Mesenchymal stem cell (in vitro differentiated cells and primary cell): ENCODE measurements at regions not wholly inside any gene's neighbourhood (a gene's known extent, or its start where the extent isn't known, plus 50 kb on each side); places are given as distances from the start of the nearest gene placed in this dataset.
"Not testable (repeated sequence)": the region's sequence is repeated elsewhere in the genome, so short reads cannot be mapped to it uniquely, and the experiment has no call there.

Experiments used
- DNase-seq: peaks from one replicate; pipeline ENCODE4 v3.0.0-alpha.2; 2013
- H2AFZ ChIP-seq: one replicate; pipeline ENCODE4 v1.6.1; 2013; ENCODE audit warnings: low read depth, mild to moderate bottlenecking, control low read depth, inconsistent platforms, low read length, moderate library complexity
- H2AK5ac ChIP-seq: 2 replicates; pipeline ENCODE4 v1.6.1; 2013; ENCODE audit warnings: low read length, moderate library complexity, mild to moderate bottlenecking, inconsistent platforms; ENCODE audit not compliant: severe bottlenecking
- H2BK120ac ChIP-seq: one replicate; pipeline ENCODE4 v1.6.1; 2013; ENCODE audit warnings: low read depth, mild to moderate bottlenecking, inconsistent platforms, low read length, moderate library complexity
- H2BK12ac ChIP-seq, 2 experiments: one replicate each; pipeline ENCODE4 v1.6.1; 2013; ENCODE audit warnings: inconsistent platforms in 2 of 2, low read length in 2 of 2, mild to moderate bottlenecking in 2 of 2, moderate library complexity in 2 of 2, control low read depth in 1 of 2
- H2BK15ac ChIP-seq: one replicate; pipeline ENCODE4 v1.6.1; 2013; ENCODE audit warnings: mild to moderate bottlenecking, low read depth, inconsistent platforms; ENCODE audit not compliant: poor library complexity, severe bottlenecking
- H2BK5ac ChIP-seq: 2 replicates; pipeline ENCODE4 v1.6.1; 2013; ENCODE audit warnings: low read depth, mild to moderate bottlenecking, low read length, control low read depth, inconsistent platforms; ENCODE audit not compliant: poor library complexity, severe bottlenecking
- H3K14ac ChIP-seq, 2 experiments: one replicate each; pipeline ENCODE4 v1.6.1; 2013; ENCODE audit warnings: inconsistent platforms in 2 of 2, low read length in 2 of 2, control low read depth in 1 of 2, mild to moderate bottlenecking in 1 of 2, moderate library complexity in 1 of 2
- H3K18ac ChIP-seq, 2 experiments: one replicate each; pipeline ENCODE4 v1.6.1; 2013; ENCODE audit warnings: inconsistent platforms in 2 of 2, low read length in 2 of 2, control low read depth in 1 of 2, low read depth in 1 of 2, mild to moderate bottlenecking in 1 of 2
- H3K23ac ChIP-seq, 2 experiments: one replicate each; pipeline ENCODE4 v1.6.1; 2013; ENCODE audit warnings: inconsistent platforms in 2 of 2, low read length in 2 of 2, mild to moderate bottlenecking in 2 of 2, moderate library complexity in 2 of 2, control low read depth in 1 of 2
- H3K27ac ChIP-seq: 2 replicates; pipeline ENCODE4 v1.5.1; 2013; ENCODE audit warnings: mild to moderate bottlenecking, moderate library complexity, low read length, control low read depth, inconsistent platforms; ENCODE audit not compliant: poor library complexity, severe bottlenecking
- H3K27me3 ChIP-seq, 2 experiments: 2 replicates each; pipeline versions ENCODE4 v1.6.1 to v1.7.0; 2013; ENCODE audit warnings: low read length in 2 of 2, mild to moderate bottlenecking in 2 of 2, moderate library complexity in 2 of 2, control low read depth in 1 of 2, inconsistent platforms in 1 of 2; ENCODE audit not compliant: control insufficient read depth in 1 of 2, insufficient read depth in 1 of 2
- H3K36me3 ChIP-seq, 2 experiments: 2 replicates each; pipeline versions ENCODE4 v1.6.1 to v1.7.0; 2013; ENCODE audit warnings: low read length in 2 of 2, control low read depth in 1 of 2, inconsistent platforms in 1 of 2, low read depth in 1 of 2, mild to moderate bottlenecking in 1 of 2; ENCODE audit not compliant: insufficient read depth in 2 of 2, control insufficient read depth in 1 of 2
- H3K4ac ChIP-seq, 2 experiments: one replicate each; pipeline ENCODE4 v1.6.1; 2013; ENCODE audit warnings: inconsistent platforms in 2 of 2, low read length in 2 of 2, mild to moderate bottlenecking in 2 of 2, moderate library complexity in 2 of 2, control low read depth in 1 of 2, low read depth in 1 of 2
- H3K4me1 ChIP-seq: 2 replicates; pipeline ENCODE4 v1.6.1; 2013; ENCODE audit warnings: low read depth, low read length, control low read depth; ENCODE audit not compliant: control insufficient read depth, insufficient read depth
- H3K4me2 ChIP-seq: 2 replicates; pipeline ENCODE4 v1.6.1; 2013; ENCODE audit warnings: low read length, mild to moderate bottlenecking, inconsistent platforms; ENCODE audit not compliant: poor library complexity, severe bottlenecking
- H3K4me3 ChIP-seq, 2 experiments: 2 replicates each; pipeline versions ENCODE4 v1.5.1 to v1.7.0; 2013; ENCODE audit warnings: low read length in 2 of 2, mild to moderate bottlenecking in 2 of 2, control low read depth in 1 of 2, low read depth in 1 of 2; ENCODE audit not compliant: insufficient read depth in 1 of 2
- H3K79me1 ChIP-seq: replicated peaks from 2 replicates; pipeline ENCODE4 v1.6.1; 2013; ENCODE audit warnings: mild to moderate bottlenecking, control low read depth, low read length, inconsistent platforms; ENCODE audit not compliant: poor library complexity, severe bottlenecking
- H3K9ac ChIP-seq: 2 replicates; pipeline ENCODE4 v1.7.0; 2013; ENCODE audit warnings: mild to moderate bottlenecking, low read length, moderate library complexity
- H3K9me3 ChIP-seq: 2 replicates; pipeline ENCODE4 v1.7.0; 2013; ENCODE audit warnings: mild to moderate bottlenecking, low read length; ENCODE audit not compliant: control insufficient read depth
- H4K8ac ChIP-seq: one replicate; pipeline ENCODE4 v1.6.1; 2013; ENCODE audit warnings: inconsistent platforms, mild to moderate bottlenecking, low read length, moderate library complexity
- H4K91ac ChIP-seq: one replicate; pipeline ENCODE4 v1.6.1; 2013; ENCODE audit warnings: mild to moderate bottlenecking, low read length, inconsistent platforms
- WGBS: methylation state at CpG from one replicate; pipeline ENCODE4 v1.1.7; 2013; ENCODE audit warnings: mixed read lengths; 5-methylcytosine and 5-hydroxymethylcytosine counted together

DNA sequence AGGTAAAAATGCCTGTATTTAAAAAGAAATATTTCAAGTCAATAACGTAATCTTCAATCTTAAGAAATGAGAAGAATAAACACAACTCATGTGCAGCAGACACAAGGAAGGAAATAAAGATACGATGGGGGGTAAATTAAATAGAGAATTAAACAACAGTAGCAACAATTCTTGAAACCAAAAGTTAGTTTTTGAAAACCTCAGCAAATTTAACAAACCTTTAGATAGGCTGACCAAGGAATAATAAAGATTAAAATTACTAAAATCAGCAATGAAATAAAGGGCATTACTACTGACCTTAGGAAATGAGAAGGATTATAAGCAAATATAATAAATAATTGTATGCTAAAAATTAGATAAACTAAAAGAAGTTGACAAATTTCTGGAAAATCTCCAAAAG, 178.9 kb downstream of the RTP5 start:
- Histone ChIP-seq H3K27me3 (peaks cover 20 to 62% of the 10 kb centered on the region in 2 experiments), H3K36me3 (no peaks in the 10 kb centered on the region), H3K79me1 (no peaks in the 10 kb centered on the region), H2AFZ (no peak overlapping the region), H2BK12ac (no peak overlapping the region), H2BK15ac (no peak overlapping the region), H4K91ac (no peak overlapping the region), H3K9me3 (no peaks in the 10 kb centered on the region), H4K8ac (no peak overlapping the region), H3K23ac (no peak overlapping the region), H2AK5ac (no peak overlapping the region), H3K4me1 (no peaks in the 10 kb centered on the region), H2BK5ac (no peak overlapping the region), H3K4me2 (no peak overlapping the region), H3K9ac (no peak overlapping the region), H3K14ac (no peak overlapping the region), H3K4ac (no peak overlapping the region), H3K18ac (no peak overlapping the region), H3K27ac (no peak overlapping the region), H3K4me3 (no peak overlapping the region), H2BK120ac (no peak overlapping the region)
- DNase-seq = no peak
- WGBS = no CpG with 5 or more reads among the region's 2 CpGs

DNA sequence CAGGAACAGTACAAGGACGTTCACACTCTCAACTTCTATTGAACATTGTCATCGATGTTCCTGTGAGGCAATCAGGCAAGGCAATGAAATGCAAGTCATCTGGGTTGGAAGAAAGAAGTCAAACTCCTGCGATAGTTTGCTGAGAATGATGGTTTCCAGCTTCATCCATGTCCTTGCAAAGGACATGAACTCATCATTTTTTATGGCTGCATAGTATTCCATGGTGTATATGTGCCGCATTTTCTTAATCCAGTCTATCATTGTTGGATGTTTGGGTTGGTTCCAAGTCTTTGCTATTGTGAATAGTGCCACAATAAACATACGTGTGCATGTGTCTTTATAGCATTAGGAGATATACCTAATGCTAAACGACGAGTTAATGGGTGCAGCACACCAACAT, 180.0 kb downstream of the RTP5 start:
- peaks cover 20 to 62% of the 10 kb centered on the region in 2 experiments for H3K27me3 ChIP-seq
- WGBS = 94% methylated on average over 6 of the region's 7 CpGs

DNA sequence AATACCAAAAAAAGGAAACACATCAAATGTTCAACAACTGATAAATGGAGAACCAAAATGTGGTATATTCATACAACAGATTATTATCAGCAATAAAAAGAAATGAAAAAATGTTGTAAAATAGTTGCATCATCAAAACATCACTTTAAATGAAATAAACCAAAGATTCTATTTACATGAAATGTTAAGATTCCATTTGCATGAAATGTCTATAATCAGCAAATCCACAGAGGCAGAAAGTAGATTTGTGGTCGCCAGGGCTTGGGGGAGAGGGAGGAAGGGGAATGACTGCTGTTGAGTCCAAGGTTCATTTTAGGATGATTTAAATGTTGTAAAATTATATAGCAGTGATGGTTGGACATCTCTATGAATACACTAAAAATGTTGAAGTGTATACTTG, 181.9 kb downstream of the RTP5 start:
- peaks cover 30 to 72% of the 10 kb centered on the region in 2 experiments for H3K27me3 ChIP-seq
- H2BK12ac ChIP-seq = no peak overlapping the region
- no peak overlapping the region for H3K27ac ChIP-seq
- H2BK120ac ChIP-seq = no peak overlapping the region
- H3K4ac ChIP-seq = no peak overlapping the region
- no peak overlapping the region for H2AFZ ChIP-seq
- H3K4me1 ChIP-seq = no peaks in the 10 kb centered on the region
- H2BK5ac ChIP-seq = no peak overlapping the region
- H3K18ac ChIP-seq = no peak overlapping the region
- no peak overlapping the region for H3K4me2 ChIP-seq
- no peak overlapping the region for H4K91ac ChIP-seq
- H3K4me3 ChIP-seq = no peak overlapping the region
- no peak overlapping the region for H3K23ac ChIP-seq
- H3K9me3 ChIP-seq = no peaks in the 10 kb centered on the region
- no peak for DNase-seq
- H3K36me3 ChIP-seq = no peaks in the 10 kb centered on the region
- no peaks in the 10 kb centered on the region for H3K79me1 ChIP-seq
- H2AK5ac ChIP-seq = no peak overlapping the region
- WGBS = 31% methylated on average over 1 of the region's 1 CpG
- no peak overlapping the region for H3K9ac ChIP-seq
- H2BK15ac ChIP-seq = no peak overlapping the region
- H4K8ac ChIP-seq = no peak overlapping the region
- H3K14ac ChIP-seq = no peak overlapping the region

More for the DNA sequence above, 180.0 kb downstream of the RTP5 start:
- not testable (repeated sequence) for H4K8ac ChIP-seq, H2BK120ac ChIP-seq, H3K4me1 ChIP-seq, H3K23ac ChIP-seq, H3K9ac ChIP-seq, H3K27ac ChIP-seq, H3K9me3 ChIP-seq, H2AFZ ChIP-seq, H3K18ac ChIP-seq, H2BK15ac ChIP-seq, H3K4ac ChIP-seq, H3K14ac ChIP-seq, H2BK5ac ChIP-seq, H2BK12ac ChIP-seq, H3K4me2 ChIP-seq, H4K91ac ChIP-seq, H2AK5ac ChIP-seq, H3K79me1 ChIP-seq, DNase-seq, H3K4me3 ChIP-seq, H3K36me3 ChIP-seq

DNA sequence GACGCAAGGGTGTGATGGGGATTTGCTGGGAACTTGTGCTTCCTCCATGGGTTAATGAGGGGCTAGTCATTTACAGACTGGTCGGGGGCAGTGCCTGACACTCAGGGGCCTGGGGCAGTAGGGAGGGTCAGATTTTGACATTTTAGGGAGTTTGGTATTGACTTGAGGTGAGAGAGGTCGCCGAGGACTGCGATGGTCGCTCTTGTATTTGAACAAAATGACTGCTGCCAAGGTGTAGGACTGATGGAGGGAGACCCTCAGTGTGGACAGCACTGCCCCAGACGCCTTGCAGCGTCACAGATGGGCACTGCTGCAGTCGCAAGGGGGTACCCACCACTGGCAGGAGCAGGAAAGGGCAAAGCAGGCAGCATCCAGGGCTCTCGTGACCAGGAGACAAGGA, 182.9 kb downstream of the RTP5 start:
- H2BK12ac ChIP-seq = no peak overlapping the region
- H3K18ac ChIP-seq = no peak overlapping the region
- H3K23ac ChIP-seq = no peak overlapping the region
- no peak overlapping the region for H2BK120ac ChIP-seq
- H2BK15ac ChIP-seq = no peak overlapping the region
- H4K91ac ChIP-seq = no peak overlapping the region
- no peak overlapping the region for H3K4me2 ChIP-seq
- H2AK5ac ChIP-seq = no peak overlapping the region
- no peak overlapping the region for H3K4me3 ChIP-seq
- no peaks in the 10 kb centered on the region for H3K4me1 ChIP-seq
- no peak overlapping the region for H3K9ac ChIP-seq
- WGBS = 83% methylated on average over 10 of the region's 10 CpGs
- no peak overlapping the region for H2AFZ ChIP-seq
- peaks cover 39 to 81% of the 10 kb centered on the region in 2 experiments for H3K27me3 ChIP-seq
- DNase-seq = no peak
- no peak overlapping the region for H2BK5ac ChIP-seq
- H3K36me3 ChIP-seq = no peaks in the 10 kb centered on the region
- no peak overlapping the region for H3K27ac ChIP-seq
- H3K9me3 ChIP-seq = no peaks in the 10 kb centered on the region
- H4K8ac ChIP-seq = no peak overlapping the region
- H3K4ac ChIP-seq = no peak overlapping the region
- H3K79me1 ChIP-seq = no peaks in the 10 kb centered on the region
- H3K14ac ChIP-seq = no peak overlapping the region
